ENCODE measurements at regions not wholly inside any gene's neighbourhood (a gene's known extent, or its start where the extent isn't known, plus 50 kb on each side); places are given as distances from the start of the nearest gene placed in this dataset.

GRCh38 chr11:76721755-76722677 lies 51.5 kb upstream of the LRRC32 start:
- peak; percentile 89 for DNase-seq (ENCODE audit: low spot score)

- DNase-seq (ENCODE audit: low spot score), result no peak
These were observed 52.6 kb upstream of the LRRC32 start for GRCh38 chr11:76723142-76723541.

GRCh38 chr11:76723548-76723947 lies 53.0 kb upstream of the LRRC32 start:
- DNase-seq (ENCODE audit: low spot score), result no peak

GRCh38 chr11:76724171-76724768 lies 53.7 kb upstream of the LRRC32 start:
- DNase-seq (ENCODE audit: low spot score), result no peak

- no peak for DNase-seq (ENCODE audit: low spot score)
These were observed 54.9 kb upstream of the TSKU start for GRCh38 chr11:76728227-76728626.

GRCh38 chr11:76728778-76729177 lies 54.4 kb upstream of the TSKU start:
- no peak for DNase-seq (ENCODE audit: low spot score)

- no peak for DNase-seq (ENCODE audit: low spot score)
These were observed 53.9 kb upstream of the TSKU start for GRCh38 chr11:76729214-76729613.

GRCh38 chr11:76730887-76731565 lies 52.1 kb upstream of the TSKU start:
- no peak for DNase-seq (ENCODE audit: low spot score)

GRCh38 chr11:76732643-76733042 lies 50.5 kb upstream of the TSKU start:
- no peak for DNase-seq (ENCODE audit: low spot score)
